ENCODE measurements at regions not wholly inside any gene's neighbourhood (a gene's known extent, or its start where the extent isn't known, plus 50 kb on each side); places are given as distances from the start of the nearest gene placed in this dataset.

- no peak for DNase-seq
- Histone ChIP-seq H3K27me3 (ENCODE audit: control insufficient read depth in 3 of 3, insufficient read depth in 3 of 3, low read length in 3 of 3) (no peaks in the 10 kb centered on the region), H3K9me3 (ENCODE audit: control insufficient read depth in 2 of 2, insufficient read depth in 1 of 2, low read depth in 1 of 2, low read length in 1 of 2) (no peaks in the 10 kb centered on the region), H3K4me3 (ENCODE audit: low read depth in 1 of 3, low read length in 3 of 3) (no peak overlapping the region), H3K4me1 (ENCODE audit: control insufficient read depth in 3 of 3, insufficient read depth in 2 of 3, low read depth in 1 of 3, low read length in 2 of 3) (no peaks in the 10 kb centered on the region), H3K36me3 (ENCODE audit: control insufficient read depth in 3 of 3, insufficient read depth in 2 of 3, low read depth in 1 of 3, low read length in 3 of 3) (no peaks in the 10 kb centered on the region), H3K27ac (ENCODE audit: low read depth in 1 of 3, low read length in 2 of 3) (no peak overlapping the region)
- 13 to 42% (median 22%) methylated on average over 2 of the region's 2 CpGs for WGBS, 3 donors
- no peak for FAIRE-seq
Observed at GRCh38 chr18:28863396-28863795, 686.5 kb upstream of the CDH2 start.

- Histone ChIP-seq H3K4me1 (ENCODE audit: control insufficient read depth in 3 of 3, insufficient read depth in 2 of 3, low read depth in 1 of 3, low read length in 2 of 3) (no peaks in the 10 kb centered on the region), H3K27me3 (ENCODE audit: control insufficient read depth in 3 of 3, insufficient read depth in 3 of 3, low read length in 3 of 3) (no peaks in the 10 kb centered on the region), H3K27ac (ENCODE audit: low read depth in 1 of 3, low read length in 2 of 3) (no peak overlapping the region), H3K36me3 (ENCODE audit: control insufficient read depth in 3 of 3, insufficient read depth in 2 of 3, low read depth in 1 of 3, low read length in 3 of 3) (no peaks in the 10 kb centered on the region), H3K4me3 (ENCODE audit: low read depth in 1 of 3, low read length in 3 of 3) (no peak overlapping the region), H3K9me3 (ENCODE audit: control insufficient read depth in 2 of 2, insufficient read depth in 1 of 2, low read depth in 1 of 2, low read length in 1 of 2) (no peaks in the 10 kb centered on the region)
- 67 to 75% (median 72%) methylated on average over 1 of the region's 1 CpG for WGBS, 3 donors
- DNase-seq: no peak
- no peak for FAIRE-seq
Observed at GRCh38 chr18:28858248-28858647, 681.3 kb upstream of the CDH2 start.

GRCh38 chr18:28855989-28856388, 679.1 kb upstream of the CDH2 start:
- no peak overlapping the region for H3K4me3 ChIP-seq (ENCODE audit: low read depth in 1 of 3, low read length in 3 of 3)
- no peak for DNase-seq
- 66 to 73% (median 67%) methylated on average over 2 of the region's 2 CpGs for WGBS, 3 donors
- H3K9me3 ChIP-seq (ENCODE audit: control insufficient read depth in 2 of 2, insufficient read depth in 1 of 2, low read depth in 1 of 2, low read length in 1 of 2): no peaks in the 10 kb centered on the region
- H3K27me3 ChIP-seq (ENCODE audit: control insufficient read depth in 3 of 3, insufficient read depth in 3 of 3, low read length in 3 of 3): no peaks in the 10 kb centered on the region
- FAIRE-seq: no peak
- no peak overlapping the region for H3K27ac ChIP-seq (ENCODE audit: low read depth in 1 of 3, low read length in 2 of 3)
- H3K4me1 ChIP-seq (ENCODE audit: control insufficient read depth in 3 of 3, insufficient read depth in 2 of 3, low read depth in 1 of 3, low read length in 2 of 3): no peaks in the 10 kb centered on the region
- H3K36me3 ChIP-seq (ENCODE audit: control insufficient read depth in 3 of 3, insufficient read depth in 2 of 3, low read depth in 1 of 3, low read length in 3 of 3): no peaks in the 10 kb centered on the region

GRCh38 chr18:28855524-28855923, 678.6 kb upstream of the CDH2 start:
- WGBS, 3 donors: 41 to 67% (median 65%) methylated on average over 1 of the region's 1 CpG
- no peaks in the 10 kb centered on the region for H3K9me3 ChIP-seq (ENCODE audit: control insufficient read depth in 2 of 2, insufficient read depth in 1 of 2, low read depth in 1 of 2, low read length in 1 of 2)
- no peak overlapping the region for H3K27ac ChIP-seq (ENCODE audit: low read depth in 1 of 3, low read length in 2 of 3)
- H3K4me1 ChIP-seq (ENCODE audit: control insufficient read depth in 3 of 3, insufficient read depth in 2 of 3, low read depth in 1 of 3, low read length in 2 of 3): no peaks in the 10 kb centered on the region
- H3K27me3 ChIP-seq (ENCODE audit: control insufficient read depth in 3 of 3, insufficient read depth in 3 of 3, low read length in 3 of 3): no peaks in the 10 kb centered on the region
- no peak for DNase-seq
- no peak overlapping the region for H3K4me3 ChIP-seq (ENCODE audit: low read depth in 1 of 3, low read length in 3 of 3)
- H3K36me3 ChIP-seq (ENCODE audit: control insufficient read depth in 3 of 3, insufficient read depth in 2 of 3, low read depth in 1 of 3, low read length in 3 of 3): no peaks in the 10 kb centered on the region
- no peak for FAIRE-seq

- no peak for DNase-seq
- no peak overlapping the region for H3K27ac ChIP-seq (ENCODE audit: low read depth in 1 of 3, low read length in 2 of 3)
- H3K4me3 ChIP-seq (ENCODE audit: low read depth in 1 of 3, low read length in 3 of 3): no peak overlapping the region
- no peaks in the 10 kb centered on the region for H3K27me3 ChIP-seq (ENCODE audit: control insufficient read depth in 3 of 3, insufficient read depth in 3 of 3, low read length in 3 of 3)
- no peaks in the 10 kb centered on the region for H3K9me3 ChIP-seq (ENCODE audit: control insufficient read depth in 2 of 2, insufficient read depth in 1 of 2, low read depth in 1 of 2, low read length in 1 of 2)
- H3K4me1 ChIP-seq (ENCODE audit: control insufficient read depth in 3 of 3, insufficient read depth in 2 of 3, low read depth in 1 of 3, low read length in 2 of 3): no peaks in the 10 kb centered on the region
- no peak for FAIRE-seq
- 63 to 82% (median 71%) methylated on average over 1 of the region's 1 CpG for WGBS, 3 donors
- no peaks in the 10 kb centered on the region for H3K36me3 ChIP-seq (ENCODE audit: control insufficient read depth in 3 of 3, insufficient read depth in 2 of 3, low read depth in 1 of 3, low read length in 3 of 3)
Observed at GRCh38 chr18:28854964-28855363, 678.0 kb upstream of the CDH2 start.

GRCh38 chr18:28846958-28847357, 670.0 kb upstream of the CDH2 start:
- FAIRE-seq: no peak
- Histone ChIP-seq H3K4me3 (ENCODE audit: low read depth in 1 of 3, low read length in 3 of 3) (no peak overlapping the region), H3K4me1 (ENCODE audit: control insufficient read depth in 3 of 3, insufficient read depth in 2 of 3, low read depth in 1 of 3, low read length in 2 of 3) (no peaks in the 10 kb centered on the region), H3K27ac (ENCODE audit: low read depth in 1 of 3, low read length in 2 of 3) (no peak overlapping the region), H3K9me3 (ENCODE audit: control insufficient read depth in 2 of 2, insufficient read depth in 1 of 2, low read depth in 1 of 2, low read length in 1 of 2) (peaks cover 0 to 1% of the 10 kb centered on the region in 2 donors), H3K27me3 (ENCODE audit: control insufficient read depth in 3 of 3, insufficient read depth in 3 of 3, low read length in 3 of 3) (no peaks in the 10 kb centered on the region), H3K36me3 (ENCODE audit: control insufficient read depth in 3 of 3, insufficient read depth in 2 of 3, low read depth in 1 of 3, low read length in 3 of 3) (no peaks in the 10 kb centered on the region)
- no peak for DNase-seq
- WGBS, 3 donors: 53 to 75% (median 54%) methylated on average over 3 of the region's 3 CpGs

- FAIRE-seq (no peak), DNase-seq (no peak)
- Histone ChIP-seq H3K36me3 (ENCODE audit: control insufficient read depth in 3 of 3, insufficient read depth in 2 of 3, low read depth in 1 of 3, low read length in 3 of 3) (no peaks in the 10 kb centered on the region), H3K27me3 (ENCODE audit: control insufficient read depth in 3 of 3, insufficient read depth in 3 of 3, low read length in 3 of 3) (no peaks in the 10 kb centered on the region), H3K4me3 (ENCODE audit: low read depth in 1 of 3, low read length in 3 of 3) (no peak overlapping the region), H3K27ac (ENCODE audit: low read depth in 1 of 3, low read length in 2 of 3) (no peak overlapping the region), H3K9me3 (ENCODE audit: control insufficient read depth in 2 of 2, insufficient read depth in 1 of 2, low read depth in 1 of 2, low read length in 1 of 2) (no peaks in the 10 kb centered on the region), H3K4me1 (ENCODE audit: control insufficient read depth in 3 of 3, insufficient read depth in 2 of 3, low read depth in 1 of 3, low read length in 2 of 3) (no peaks in the 10 kb centered on the region)
- WGBS, 3 donors: 69 to 87% (median 72%) methylated on average over 2 of the region's 2 CpGs
Observed at GRCh38 chr18:28837100-28837499, 660.2 kb upstream of the CDH2 start.

- WGBS, 3 donors: 77 to 84% (median 82%) methylated on average over 4 of the region's 4 CpGs
- FAIRE-seq: no peak
- DNase-seq: no peak
Observed at GRCh38 chr18:28834889-28835288, 658.0 kb upstream of the CDH2 start.

GRCh38 chr18:28831908-28832307, 655.0 kb upstream of the CDH2 start:
- no peaks in the 10 kb centered on the region for H3K36me3 ChIP-seq (ENCODE audit: control insufficient read depth in 3 of 3, insufficient read depth in 2 of 3, low read depth in 1 of 3, low read length in 3 of 3)
- H3K27me3 ChIP-seq (ENCODE audit: control insufficient read depth in 3 of 3, insufficient read depth in 3 of 3, low read length in 3 of 3): no peaks in the 10 kb centered on the region
- no peak overlapping the region for H3K4me3 ChIP-seq (ENCODE audit: low read depth in 1 of 3, low read length in 3 of 3)
- no peak overlapping the region for H3K27ac ChIP-seq (ENCODE audit: low read depth in 1 of 3, low read length in 2 of 3)
- H3K9me3 ChIP-seq (ENCODE audit: control insufficient read depth in 2 of 2, insufficient read depth in 1 of 2, low read depth in 1 of 2, low read length in 1 of 2): no peaks in the 10 kb centered on the region
- DNase-seq: no peak
- no peak for FAIRE-seq
- H3K4me1 ChIP-seq (ENCODE audit: control insufficient read depth in 3 of 3, insufficient read depth in 2 of 3, low read depth in 1 of 3, low read length in 2 of 3): no peaks in the 10 kb centered on the region

More at GRCh38 chr18:28834889-28835288, 658.0 kb upstream of the CDH2 start:
- Histone ChIP-seq H3K9me3 (ENCODE audit: control insufficient read depth in 2 of 2, insufficient read depth in 1 of 2, low read depth in 1 of 2, low read length in 1 of 2) (no peaks in the 10 kb centered on the region), H3K27ac (ENCODE audit: low read depth in 1 of 3, low read length in 2 of 3) (no peak overlapping the region), H3K4me1 (ENCODE audit: control insufficient read depth in 3 of 3, insufficient read depth in 2 of 3, low read depth in 1 of 3, low read length in 2 of 3) (no peaks in the 10 kb centered on the region), H3K36me3 (ENCODE audit: control insufficient read depth in 3 of 3, insufficient read depth in 2 of 3, low read depth in 1 of 3, low read length in 3 of 3) (no peaks in the 10 kb centered on the region), H3K27me3 (ENCODE audit: control insufficient read depth in 3 of 3, insufficient read depth in 3 of 3, low read length in 3 of 3) (no peaks in the 10 kb centered on the region), H3K4me3 (ENCODE audit: low read depth in 1 of 3, low read length in 3 of 3) (no peak overlapping the region)

Measured in small intestine (tissue), 7 donors.